Liver (tissue), 3 donors: ENCODE measurements at regions not wholly inside any gene's neighbourhood (a gene's known extent, or its start where the extent isn't known, plus 50 kb on each side); places are given as distances from the start of the nearest gene placed in this dataset.

Experiments
- HNF4A ChIP-seq, 2 donors: conservative IDR thresholded peaks; 2 replicates each; pipeline ENCODE4 v1.6.1; 2016; ENCODE audit warnings: antibody characterized with exemption in 2 of 2, mild to moderate bottlenecking in 2 of 2
- MAX ChIP-seq: IDR thresholded peaks from 2 replicates; pipeline ENCODE4 v1.6.1; 2016; ENCODE audit warnings: antibody characterized with exemption
- REST ChIP-seq: IDR thresholded peaks from 2 replicates; pipeline ENCODE4 v1.6.1; 2016; ENCODE audit warnings: antibody characterized with exemption, mild to moderate bottlenecking
- TF ChIP-seq, protein P1 (sequence below): fragments of 150-350 bp; IDR thresholded peaks from 2 replicates; pipeline ENCODE4 v1.5.1; 2017; ENCODE audit warnings: improper control_type of control experiment, low read depth, low read length; ENCODE audit not compliant: missing input control
- donor health status: healthy.
- donor health status: healthy.

- TF ChIP-seq, protein P1, sequence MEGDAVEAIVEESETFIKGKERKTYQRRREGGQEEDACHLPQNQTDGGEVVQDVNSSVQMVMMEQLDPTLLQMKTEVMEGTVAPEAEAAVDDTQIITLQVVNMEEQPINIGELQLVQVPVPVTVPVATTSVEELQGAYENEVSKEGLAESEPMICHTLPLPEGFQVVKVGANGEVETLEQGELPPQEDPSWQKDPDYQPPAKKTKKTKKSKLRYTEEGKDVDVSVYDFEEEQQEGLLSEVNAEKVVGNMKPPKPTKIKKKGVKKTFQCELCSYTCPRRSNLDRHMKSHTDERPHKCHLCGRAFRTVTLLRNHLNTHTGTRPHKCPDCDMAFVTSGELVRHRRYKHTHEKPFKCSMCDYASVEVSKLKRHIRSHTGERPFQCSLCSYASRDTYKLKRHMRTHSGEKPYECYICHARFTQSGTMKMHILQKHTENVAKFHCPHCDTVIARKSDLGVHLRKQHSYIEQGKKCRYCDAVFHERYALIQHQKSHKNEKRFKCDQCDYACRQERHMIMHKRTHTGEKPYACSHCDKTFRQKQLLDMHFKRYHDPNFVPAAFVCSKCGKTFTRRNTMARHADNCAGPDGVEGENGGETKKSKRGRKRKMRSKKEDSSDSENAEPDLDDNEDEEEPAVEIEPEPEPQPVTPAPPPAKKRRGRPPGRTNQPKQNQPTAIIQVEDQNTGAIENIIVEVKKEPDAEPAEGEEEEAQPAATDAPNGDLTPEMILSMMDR = no peak
- TF ChIP-seq HNF4A (conservative IDR thresholded peaks at IDR 0.05) (no peak), MAX (no peak), REST (no peak)
These were observed 195.8 kb upstream of the GSE1 start for GRCh38 chr16:85417156-85417860.
